SK-N-SH treated with all-trans-retinoic acid at 6 μM for 48 hours (cell line): ENCODE measurements at regions not wholly inside any gene's neighbourhood (a gene's known extent, or its start where the extent isn't known, plus 50 kb on each side); places are given as distances from the start of the nearest gene placed in this dataset.

Experiments
- ATAC-seq: fragments of 200-7000 bp; cut with Tn5 transposase; 3 replicates; pipeline ENCODE4 v1.9.1; 2020; ENCODE audit warnings: mild to moderate bottlenecking, moderate library complexity
- ARNTL ChIP-seq: fragments of 450-650 bp; formaldehyde crosslinking; IDR thresholded peaks from 2 replicates; pipeline ENCODE4 v1.5.0; 2020; ENCODE audit warnings: low read depth, mild to moderate bottlenecking, moderate library complexity, borderline replicate concordance
- BACH2 ChIP-seq: fragments of 250-450 bp; sonication (Bioruptor Pico); IDR thresholded peaks from 2 replicates; pipeline ENCODE4 v1.9.0; 2021; ENCODE audit warnings: mild to moderate bottlenecking, borderline replicate concordance
- CREB5 ChIP-seq: fragments of 250-450 bp; sonication (Bioruptor Pico); IDR thresholded peaks from 2 replicates; pipeline ENCODE4 v1.5.1; 2020; ENCODE audit warnings: low read depth, mild to moderate bottlenecking, moderate library complexity
- CSRNP3 ChIP-seq: fragments of 250-450 bp; sonication (Bioruptor Pico); IDR thresholded peaks from 2 replicates; pipeline ENCODE4 v1.5.1; 2021; ENCODE audit warnings: mild to moderate bottlenecking, moderate library complexity
- ESRRG ChIP-seq: fragments of 250-450 bp; sonication (Bioruptor Pico); IDR thresholded peaks from 2 replicates; pipeline ENCODE4 v1.6.1; 2021; ENCODE audit warnings: mild to moderate bottlenecking
- GLIS3 ChIP-seq: fragments of 250-450 bp; sonication (Bioruptor Pico); IDR thresholded peaks from 2 replicates; pipeline ENCODE4 v1.5.0; 2020; ENCODE audit warnings: mild to moderate bottlenecking, moderate library complexity
- ISL1 ChIP-seq: fragments of 250-450 bp; sonication (Bioruptor Pico); IDR thresholded peaks from 2 replicates; pipeline ENCODE4 v2.1.2; 2022; ENCODE audit warnings: mild to moderate bottlenecking, moderate library complexity
- OSR1 ChIP-seq: fragments of 250-450 bp; sonication (Bioruptor Pico); IDR thresholded peaks from 2 replicates; pipeline ENCODE4 v1.8.0; 2022; ENCODE audit warnings: moderate library complexity, mild to moderate bottlenecking, inconsistent platforms
- POU6F1 ChIP-seq: fragments of 250-450 bp; sonication (Bioruptor Pico); IDR thresholded peaks from 2 replicates; pipeline ENCODE4 v1.8.0; 2021; ENCODE audit warnings: low read depth, mild to moderate bottlenecking, moderate library complexity, borderline replicate concordance
- PPARA ChIP-seq: fragments of 250-450 bp; sonication (Bioruptor Pico); IDR thresholded peaks from 2 replicates; pipeline ENCODE4 v1.5.0; 2020; ENCODE audit warnings: mild to moderate bottlenecking, borderline replicate concordance
- RARB ChIP-seq: fragments of 250-450 bp; sonication (Bioruptor Pico); IDR thresholded peaks from 2 replicates; pipeline ENCODE4 v1.8.0; 2021; ENCODE audit warnings: mild to moderate bottlenecking, moderate library complexity
- TCF4 ChIP-seq: fragments of 250-450 bp; sonication (Bioruptor Pico); IDR thresholded peaks from 2 replicates; pipeline ENCODE4 v1.8.0; 2021; ENCODE audit warnings: mild to moderate bottlenecking, moderate library complexity, borderline replicate concordance
- TSHZ2 ChIP-seq: fragments of 250-450 bp; sonication (Bioruptor Pico); IDR thresholded peaks from 2 replicates; pipeline ENCODE4 v1.5.0; 2020; ENCODE audit warnings: mild to moderate bottlenecking, moderate library complexity
- ZC3H10 ChIP-seq: fragments of 250-450 bp; sonication (Bioruptor Pico); IDR thresholded peaks from 2 replicates; pipeline ENCODE4 v1.5.1; 2021; ENCODE audit warnings: mild to moderate bottlenecking, moderate library complexity
- ZFP3 ChIP-seq: fragments of 250-450 bp; sonication (Bioruptor Pico); IDR thresholded peaks from 2 replicates; pipeline ENCODE4 v1.5.0; 2020; ENCODE audit warnings: mild to moderate bottlenecking, moderate library complexity
- ZFP30 ChIP-seq: fragments of 450-650 bp; formaldehyde crosslinking; IDR thresholded peaks from 2 replicates; pipeline ENCODE4 v1.5.0; 2022; ENCODE audit warnings: mild to moderate bottlenecking, moderate library complexity
- ZNF565 ChIP-seq: fragments of 450-650 bp; formaldehyde crosslinking; conservative IDR thresholded peaks from 2 replicates; pipeline ENCODE4 v1.5.0; 2020; ENCODE audit warnings: low read depth, mild to moderate bottlenecking, moderate library complexity
- ZNF70 ChIP-seq: fragments of 450-650 bp; formaldehyde crosslinking; IDR thresholded peaks from 2 replicates; pipeline ENCODE4 v1.5.0; 2020; ENCODE audit warnings: mild to moderate bottlenecking, moderate library complexity

- TF ChIP-seq TSHZ2 (CRISPR knock-in tag) = no peak
Measured at GRCh38 chr12:114269153-114269552, 136.8 kb downstream of the TBX5 start (continued).

GRCh38 chr12:114266536-114266935 is 139.4 kb downstream of the TBX5 start:
- no peak for ATAC-seq

GRCh38 chr12:114265036-114265435 is 140.9 kb downstream of the TBX5 start:
- no peak for ATAC-seq
- TF ChIP-seq GLIS3 (CRISPR knock-in tag) = no peak
- TF ChIP-seq ISL1 (CRISPR knock-in tag) = no peak
- TF ChIP-seq RARB = no peak
- TF ChIP-seq TCF4 (CRISPR knock-in tag) = no peak
- TF ChIP-seq CREB5 (CRISPR knock-in tag) = no peak
- no peak for TF ChIP-seq CSRNP3 (CRISPR knock-in tag)
- TF ChIP-seq OSR1 (CRISPR knock-in tag) = no peak

More at GRCh38 chr12:114266536-114266935, 139.4 kb downstream of the TBX5 start:
- TF ChIP-seq CREB5 (CRISPR knock-in tag) = no peak
- no peak for TF ChIP-seq ESRRG
- TF ChIP-seq OSR1 (CRISPR knock-in tag) = no peak
- no peak for TF ChIP-seq RARB
- TF ChIP-seq TSHZ2 (CRISPR knock-in tag) = no peak
- no peak for TF ChIP-seq ZFP30
- TF ChIP-seq ZNF565 = no peak
- TF ChIP-seq ZFP3 = no peak
- no peak for TF ChIP-seq POU6F1 (CRISPR knock-in tag)
- TF ChIP-seq ZC3H10 (CRISPR knock-in tag) = no peak
- no peak for TF ChIP-seq ZNF70 (CRISPR knock-in tag)
- TF ChIP-seq PPARA (CRISPR knock-in tag) = no peak
- no peak for TF ChIP-seq ARNTL (CRISPR knock-in tag)
- no peak for TF ChIP-seq ISL1 (CRISPR knock-in tag)
- no peak for TF ChIP-seq CSRNP3 (CRISPR knock-in tag)
- TF ChIP-seq BACH2 (CRISPR knock-in tag) = no peak
